ENCODE measurements at regions not wholly inside any gene's neighbourhood (a gene's known extent, or its start where the extent isn't known, plus 50 kb on each side); places are given as distances from the start of the nearest gene placed in this dataset.
"Not testable (repeated sequence)": the region's sequence is repeated elsewhere in the genome, so short reads cannot be mapped to it uniquely, and the experiment has no call there.

GRCh38 chr10:8173866-8174243 lies 119.4 kb downstream of the GATA3 start:
- no peaks in the 10 kb centered on the region for H3K27me3 ChIP-seq (ENCODE audit: low read length)
- H3K4me3 ChIP-seq (ENCODE audit: insufficient read depth, low read length, poor library complexity, severe bottlenecking), result no peak overlapping the region
- no peaks in the 10 kb centered on the region for H3F3A ChIP-seq (ENCODE audit: insufficient read depth)
- no peaks in the 10 kb centered on the region for H3K9me2 ChIP-seq (replicated peaks; ENCODE audit: insufficient read depth, low read length)
- H3K79me2 ChIP-seq (ENCODE audit: insufficient read depth, low read length), result no peaks in the 10 kb centered on the region
- no peaks in the 10 kb centered on the region for H3K36me3 ChIP-seq (ENCODE audit: low read length)
- TF ChIP-seq CTCF (IDR thresholded peaks at IDR 0.05; ENCODE audit: insufficient read depth, low read length, poor library complexity, severe bottlenecking), result no peak
- no peak for TF ChIP-seq EZH2phosphoT487 (conservative IDR thresholded peaks at IDR 0.05; ENCODE audit: low read length)
- no peak overlapping the region for H2AFZ ChIP-seq (ENCODE audit: low read depth, low read length, severe bottlenecking)
- H3K27ac ChIP-seq (ENCODE audit: low read depth, low read length), result no peak overlapping the region
- peaks cover under 1% of the 10 kb centered on the region; the same call in 1 of the 2 replicates for H3K9me3 ChIP-seq (ENCODE audit: insufficient read depth, low read length)
- no peak overlapping the region for H3K4me2 ChIP-seq (ENCODE audit: low read depth, low read length, poor library complexity, severe bottlenecking)
- no peak overlapping the region for H3K9ac ChIP-seq (ENCODE audit: low read length)
- H4K20me1 ChIP-seq (ENCODE audit: low read depth, low read length), result no peaks in the 10 kb centered on the region

- no peaks in the 10 kb centered on the region for H3K36me3 ChIP-seq (ENCODE audit: low read length)
- H3K27me3 ChIP-seq (ENCODE audit: low read length), result no peaks in the 10 kb centered on the region
- H3K9ac ChIP-seq (ENCODE audit: low read length), result no peak overlapping the region
- no peaks in the 10 kb centered on the region for H4K20me1 ChIP-seq (ENCODE audit: low read depth, low read length)
- no peak overlapping the region for H2AFZ ChIP-seq (ENCODE audit: low read depth, low read length, severe bottlenecking)
- no peak overlapping the region for H3K4me3 ChIP-seq (ENCODE audit: insufficient read depth, low read length, poor library complexity, severe bottlenecking)
- H3K9me2 ChIP-seq (replicated peaks; ENCODE audit: insufficient read depth, low read length), result no peaks in the 10 kb centered on the region
- no peak overlapping the region for H3K4me2 ChIP-seq (ENCODE audit: low read depth, low read length, poor library complexity, severe bottlenecking)
- H3K27ac ChIP-seq (ENCODE audit: low read depth, low read length), result no peak overlapping the region
- no peaks in the 10 kb centered on the region for H3K79me2 ChIP-seq (ENCODE audit: insufficient read depth, low read length)
- H3F3A ChIP-seq (ENCODE audit: insufficient read depth), result no peaks in the 10 kb centered on the region
- TF ChIP-seq EZH2phosphoT487 (conservative IDR thresholded peaks at IDR 0.05; ENCODE audit: low read length) (no peak), CTCF (IDR thresholded peaks at IDR 0.05; ENCODE audit: insufficient read depth, low read length, poor library complexity, severe bottlenecking) (no peak)
- H3K9me3 ChIP-seq (ENCODE audit: insufficient read depth, low read length), result no peaks in the 10 kb centered on the region
Observed at GRCh38 chr10:8174762-8175161, 120.3 kb downstream of the GATA3 start.

GRCh38 chr10:8177526-8177925 lies 123.0 kb downstream of the GATA3 start:
- not testable (repeated sequence) for H3K9ac ChIP-seq (ENCODE audit: low read length); H3K27ac ChIP-seq (ENCODE audit: low read depth, low read length); H2AFZ ChIP-seq (ENCODE audit: low read depth, low read length, severe bottlenecking); H3K9me3 ChIP-seq (ENCODE audit: insufficient read depth, low read length); H3K4me3 ChIP-seq (ENCODE audit: insufficient read depth, low read length, poor library complexity, severe bottlenecking); H3K27me3 ChIP-seq (ENCODE audit: low read length); H3F3A ChIP-seq (ENCODE audit: insufficient read depth); H3K36me3 ChIP-seq (ENCODE audit: low read length); H3K4me2 ChIP-seq (ENCODE audit: low read depth, low read length, poor library complexity, severe bottlenecking); H3K9me2 ChIP-seq (replicated peaks; ENCODE audit: insufficient read depth, low read length); H3K79me2 ChIP-seq (ENCODE audit: insufficient read depth, low read length); H4K20me1 ChIP-seq (ENCODE audit: low read depth, low read length)

GRCh38 chr10:8179773-8180172 lies 125.3 kb downstream of the GATA3 start:
- H3K9me3 ChIP-seq (ENCODE audit: insufficient read depth, low read length); H3K9me2 ChIP-seq (replicated peaks; ENCODE audit: insufficient read depth, low read length); H2AFZ ChIP-seq (ENCODE audit: low read depth, low read length, severe bottlenecking); H3K4me3 ChIP-seq (ENCODE audit: insufficient read depth, low read length, poor library complexity, severe bottlenecking); H3K27me3 ChIP-seq (ENCODE audit: low read length); H3K36me3 ChIP-seq (ENCODE audit: low read length); H3F3A ChIP-seq (ENCODE audit: insufficient read depth); H3K79me2 ChIP-seq (ENCODE audit: insufficient read depth, low read length); H3K27ac ChIP-seq (ENCODE audit: low read depth, low read length); H3K4me2 ChIP-seq (ENCODE audit: low read depth, low read length, poor library complexity, severe bottlenecking); H4K20me1 ChIP-seq (ENCODE audit: low read depth, low read length); H3K9ac ChIP-seq (ENCODE audit: low read length): not testable (repeated sequence)
